LHCN-M2 (cell line): ENCODE measurements at regions not wholly inside any gene's neighbourhood (a gene's known extent, or its start where the extent isn't known, plus 50 kb on each side); places are given as distances from the start of the nearest gene placed in this dataset.
"Not testable (repeated sequence)": the region's sequence is repeated elsewhere in the genome, so short reads cannot be mapped to it uniquely, and the experiment has no call there.

Experiments used
- DNase-seq: peaks from one replicate; pipeline ENCODE4 v3.0.0-alpha.2; 2012; ENCODE audit warnings: low read depth

GRCh38 chr5:100641833-100642232 lies 106.7 kb downstream of the FAM174A start:
- no peak for DNase-seq

- DNase-seq, result peak; percentile 35
These were observed 108.3 kb downstream of the FAM174A start for GRCh38 chr5:100643473-100643872.

- peak; percentile 17 for DNase-seq
These were observed 109.0 kb downstream of the FAM174A start for GRCh38 chr5:100644185-100644584.

GRCh38 chr5:100644776-100645175 lies 109.6 kb downstream of the FAM174A start:
- DNase-seq, result no peak

- no peak for DNase-seq
These were observed 110.8 kb downstream of the FAM174A start for GRCh38 chr5:100646011-100646410.

GRCh38 chr5:100646691-100647090 lies 111.5 kb downstream of the FAM174A start:
- no peak for DNase-seq

GRCh38 chr5:100647461-100648230 lies 112.5 kb downstream of the FAM174A start:
- peak; percentile 26 for DNase-seq

GRCh38 chr5:100654895-100655294 lies 119.7 kb downstream of the FAM174A start:
- DNase-seq, result no peak

GRCh38 chr5:100656771-100657170 lies 121.6 kb downstream of the FAM174A start:
- DNase-seq, result not testable (repeated sequence)

- DNase-seq, result no peak
These were observed 124.1 kb downstream of the FAM174A start for GRCh38 chr5:100659080-100659795.

- no peak for DNase-seq
These were observed 129.0 kb downstream of the FAM174A start for GRCh38 chr5:100664140-100664539.

- peak; percentile 90 for DNase-seq
These were observed 132.0 kb downstream of the FAM174A start for GRCh38 chr5:100667161-100667630.

- peak; percentile 46 for DNase-seq
These were observed 133.3 kb downstream of the FAM174A start for GRCh38 chr5:100668511-100668910.

GRCh38 chr5:100676817-100677631 lies 141.8 kb downstream of the FAM174A start:
- DNase-seq, result peak; percentile 65

GRCh38 chr5:100682625-100683024 lies 147.5 kb downstream of the FAM174A start:
- DNase-seq, result no peak

GRCh38 chr5:100683881-100684280 lies 148.7 kb downstream of the FAM174A start:
- DNase-seq, result peak; percentile 12

GRCh38 chr5:100685122-100685521 lies 149.9 kb downstream of the FAM174A start:
- DNase-seq, result not testable (repeated sequence)

GRCh38 chr5:100688834-100689233 lies 153.7 kb downstream of the FAM174A start:
- not testable (repeated sequence) for DNase-seq

- peak; percentile 32 for DNase-seq
These were observed 154.9 kb downstream of the FAM174A start for GRCh38 chr5:100690036-100690560.

- no peak for DNase-seq
These were observed 155.9 kb downstream of the FAM174A start for GRCh38 chr5:100691085-100691484.

GRCh38 chr5:100691548-100691947 lies 156.4 kb downstream of the FAM174A start:
- DNase-seq, result no peak

- no peak for DNase-seq
These were observed 158.3 kb downstream of the FAM174A start for GRCh38 chr5:100693481-100693880.
